Activated T-cell treated with anti-CD3 and anti-CD28 coated beads, Interleukin-2, amount 50 U/mL, for 24 hours (primary cell): ENCODE measurements at regions not wholly inside any gene's neighbourhood (a gene's known extent, or its start where the extent isn't known, plus 50 kb on each side); places are given as distances from the start of the nearest gene placed in this dataset.
A peak's percentile ranks its signal among the peaks of the same experiment; 100 is the strongest.

ENCODE experiments used
- DNase-seq: peaks from one replicate; pipeline ENCODE4 v3.0.0-alpha.2; 2020
- H3K27ac Mint-ChIP-seq: 2 replicates; pipeline ENCODE4 v1.8.0; 2020; ENCODE audit warnings: mild to moderate bottlenecking, mixed read lengths
- H3K27me3 Mint-ChIP-seq: 2 replicates; pipeline ENCODE4 v1.8.0; 2020; ENCODE audit warnings: mixed read lengths
- H3K36me3 Mint-ChIP-seq: 2 replicates; pipeline ENCODE4 v1.8.0; 2020; ENCODE audit warnings: low read depth, mixed read lengths
- H3K4me1 Mint-ChIP-seq: 2 replicates; pipeline ENCODE4 v1.8.0; 2020; ENCODE audit warnings: low read depth, mixed read lengths
- H3K4me3 Mint-ChIP-seq: 2 replicates; pipeline ENCODE4 v1.8.0; 2020; ENCODE audit warnings: mild to moderate bottlenecking, moderate library complexity, mixed read lengths
- H3K9me3 Mint-ChIP-seq: 2 replicates; pipeline ENCODE4 v1.8.0; 2020; ENCODE audit warnings: mixed read lengths

- Mint-ChIP-seq H3K4me3 (no peak overlapping the region), H3K27ac (no peak overlapping the region), H3K9me3 (no peaks in the 10 kb centered on the region), H3K36me3 (no peaks in the 10 kb centered on the region), H3K27me3 (peaks cover 59% of the 10 kb centered on the region), H3K4me1 (peaks cover 3% of the 10 kb centered on the region)
- no peak for DNase-seq
These were observed 129.2 kb upstream of the MAOA start for GRCh38 chrX:43526878-43527277.

- H3K27ac Mint-ChIP-seq, result no peak overlapping the region
- H3K27me3 Mint-ChIP-seq, result peaks cover 56% of the 10 kb centered on the region
- no peaks in the 10 kb centered on the region for H3K9me3 Mint-ChIP-seq
- H3K4me3 Mint-ChIP-seq, result no peak overlapping the region
- DNase-seq, result no peak
- peaks cover 3% of the 10 kb centered on the region for H3K4me1 Mint-ChIP-seq
- H3K36me3 Mint-ChIP-seq, result no peaks in the 10 kb centered on the region
These were observed 128.3 kb upstream of the MAOA start for GRCh38 chrX:43527801-43528200.

- no peak overlapping the region for H3K27ac Mint-ChIP-seq
- H3K36me3 Mint-ChIP-seq, result no peaks in the 10 kb centered on the region
- no peak overlapping the region for H3K4me3 Mint-ChIP-seq
- DNase-seq, result no peak
- peaks cover 3% of the 10 kb centered on the region for H3K4me1 Mint-ChIP-seq
- peaks cover 6% of the 10 kb centered on the region for H3K9me3 Mint-ChIP-seq
- H3K27me3 Mint-ChIP-seq, result peaks cover 57% of the 10 kb centered on the region
These were observed 125.3 kb upstream of the MAOA start for GRCh38 chrX:43530837-43531236.

- Mint-ChIP-seq H3K27ac (no peak overlapping the region), H3K4me1 (no peaks in the 10 kb centered on the region), H3K4me3 (no peak overlapping the region), H3K27me3 (peaks cover 24% of the 10 kb centered on the region), H3K9me3 (no peaks in the 10 kb centered on the region), H3K36me3 (no peaks in the 10 kb centered on the region)
- no peak for DNase-seq
These were observed 115.8 kb upstream of the MAOA start for GRCh38 chrX:43540318-43540717.

GRCh38 chrX:43551590-43551989 lies 104.5 kb upstream of the MAOA start:
- no peaks in the 10 kb centered on the region for H3K36me3 Mint-ChIP-seq
- no peaks in the 10 kb centered on the region for H3K4me1 Mint-ChIP-seq
- no peak overlapping the region for H3K4me3 Mint-ChIP-seq
- H3K27ac Mint-ChIP-seq, result no peak overlapping the region
- DNase-seq, result no peak
- peaks cover 25% of the 10 kb centered on the region for H3K27me3 Mint-ChIP-seq
- no peaks in the 10 kb centered on the region for H3K9me3 Mint-ChIP-seq

GRCh38 chrX:43552156-43552555 lies 103.9 kb upstream of the MAOA start:
- DNase-seq, result no peak
- no peak overlapping the region for H3K27ac Mint-ChIP-seq
- no peaks in the 10 kb centered on the region for H3K9me3 Mint-ChIP-seq
- no peaks in the 10 kb centered on the region for H3K4me1 Mint-ChIP-seq
- no peaks in the 10 kb centered on the region for H3K36me3 Mint-ChIP-seq
- peaks cover 23% of the 10 kb centered on the region for H3K27me3 Mint-ChIP-seq
- H3K4me3 Mint-ChIP-seq, result no peak overlapping the region

- Mint-ChIP-seq H3K4me3 (no peak overlapping the region), H3K9me3 (no peaks in the 10 kb centered on the region), H3K27ac (no peak overlapping the region), H3K4me1 (peaks cover 4% of the 10 kb centered on the region), H3K27me3 (peaks cover 22% of the 10 kb centered on the region), H3K36me3 (no peaks in the 10 kb centered on the region)
- no peak for DNase-seq
These were observed 103.4 kb upstream of the MAOA start for GRCh38 chrX:43552703-43553102.

- Mint-ChIP-seq H3K27me3 (peaks cover 18% of the 10 kb centered on the region), H3K9me3 (no peaks in the 10 kb centered on the region), H3K4me1 (peaks cover 5% of the 10 kb centered on the region), H3K27ac (no peak overlapping the region), H3K36me3 (no peaks in the 10 kb centered on the region), H3K4me3 (no peak overlapping the region)
- DNase-seq, result no peak
These were observed 102.8 kb upstream of the MAOA start for GRCh38 chrX:43553257-43553656.

- H3K4me3 Mint-ChIP-seq, result no peak overlapping the region
- H3K27ac Mint-ChIP-seq, result no peak overlapping the region
- peaks cover 5% of the 10 kb centered on the region for H3K4me1 Mint-ChIP-seq
- peaks cover 16% of the 10 kb centered on the region for H3K27me3 Mint-ChIP-seq
- no peaks in the 10 kb centered on the region for H3K9me3 Mint-ChIP-seq
- no peaks in the 10 kb centered on the region for H3K36me3 Mint-ChIP-seq
- DNase-seq, result no peak
These were observed 99.9 kb upstream of the MAOA start for GRCh38 chrX:43556207-43556606.

- Mint-ChIP-seq H3K4me1 (peaks cover 5% of the 10 kb centered on the region), H3K36me3 (no peaks in the 10 kb centered on the region), H3K4me3 (no peak overlapping the region), H3K27ac (no peak overlapping the region), H3K27me3 (peaks cover 22% of the 10 kb centered on the region), H3K9me3 (no peaks in the 10 kb centered on the region)
- DNase-seq, result peak; percentile 68
These were observed 98.3 kb upstream of the MAOA start for GRCh38 chrX:43557792-43558191.

GRCh38 chrX:43559644-43560043 lies 96.5 kb upstream of the MAOA start:
- no peak overlapping the region for H3K4me3 Mint-ChIP-seq
- no peaks in the 10 kb centered on the region for H3K9me3 Mint-ChIP-seq
- H3K27ac Mint-ChIP-seq, result no peak overlapping the region
- DNase-seq, result peak; percentile 37
- peaks cover 27% of the 10 kb centered on the region for H3K27me3 Mint-ChIP-seq
- H3K36me3 Mint-ChIP-seq, result no peaks in the 10 kb centered on the region
- peaks cover 5% of the 10 kb centered on the region for H3K4me1 Mint-ChIP-seq

GRCh38 chrX:43560247-43560946 lies 95.7 kb upstream of the MAOA start:
- Mint-ChIP-seq H3K4me1 (peaks cover 5% of the 10 kb centered on the region), H3K9me3 (no peaks in the 10 kb centered on the region), H3K36me3 (no peaks in the 10 kb centered on the region), H3K27ac (no peak overlapping the region), H3K4me3 (no peak overlapping the region), H3K27me3 (peaks cover 32% of the 10 kb centered on the region)
- DNase-seq, result no peak

- Mint-ChIP-seq H3K36me3 (no peaks in the 10 kb centered on the region), H3K27me3 (peaks cover 26% of the 10 kb centered on the region), H3K4me1 (peaks cover 4% of the 10 kb centered on the region), H3K27ac (no peak overlapping the region), H3K4me3 (no peak overlapping the region), H3K9me3 (no peaks in the 10 kb centered on the region)
- no peak for DNase-seq
These were observed 93.7 kb upstream of the MAOA start for GRCh38 chrX:43562372-43562771.

GRCh38 chrX:43564953-43565352 lies 91.1 kb upstream of the MAOA start:
- no peaks in the 10 kb centered on the region for H3K9me3 Mint-ChIP-seq
- H3K36me3 Mint-ChIP-seq, result no peaks in the 10 kb centered on the region
- no peaks in the 10 kb centered on the region for H3K4me1 Mint-ChIP-seq
- DNase-seq, result no peak
- no peak overlapping the region for H3K27ac Mint-ChIP-seq
- no peak overlapping the region for H3K4me3 Mint-ChIP-seq
- peaks cover 39% of the 10 kb centered on the region for H3K27me3 Mint-ChIP-seq

- no peak overlapping the region for H3K27ac Mint-ChIP-seq
- H3K36me3 Mint-ChIP-seq, result no peaks in the 10 kb centered on the region
- no peaks in the 10 kb centered on the region for H3K4me1 Mint-ChIP-seq
- no peak for DNase-seq
- peaks cover 37% of the 10 kb centered on the region for H3K27me3 Mint-ChIP-seq
- H3K9me3 Mint-ChIP-seq, result no peaks in the 10 kb centered on the region
- H3K4me3 Mint-ChIP-seq, result no peak overlapping the region
These were observed 89.9 kb upstream of the MAOA start for GRCh38 chrX:43566170-43566569.
